Suprapubic skin (tissue), 4 donors: ENCODE measurements at regions not wholly inside any gene's neighbourhood (a gene's known extent, or its start where the extent isn't known, plus 50 kb on each side); places are given as distances from the start of the nearest gene placed in this dataset.

ENCODE experiments used
- DNase-seq, 2 donors: peaks; one replicate each; pipeline ENCODE4 v3.0.0-alpha.2; 2019; ENCODE audit warnings: low spot score in 2 of 2
- H3K27ac ChIP-seq: fragments of 200-600 bp; sonication (generic); one replicate; pipeline ENCODE4 v1.5.1; 2019
- H3K27me3 ChIP-seq: fragments of 200-600 bp; sonication (generic); one replicate; pipeline ENCODE4 v1.5.1; 2019
- H3K36me3 ChIP-seq: fragments of 200-600 bp; sonication (generic); one replicate; pipeline ENCODE4 v1.5.1; 2019
- H3K4me1 ChIP-seq: fragments of 200-600 bp; sonication (generic); one replicate; pipeline ENCODE4 v1.5.1; 2019
- H3K4me3 ChIP-seq: fragments of 200-600 bp; sonication (generic); one replicate; pipeline ENCODE4 v1.5.1; 2019; ENCODE audit warnings: mild to moderate bottlenecking
- H3K9me3 ChIP-seq: fragments of 200-600 bp; sonication (generic); one replicate; pipeline ENCODE4 v1.5.1; 2019
- CTCF ChIP-seq, 2 donors: fragments of 200-600 bp in 1 of 2; fragments of 450-650 bp in 1 of 2; sonication (generic) in 1 of 2; IDR thresholded peaks; one replicate each; pipeline ENCODE4 v1.5.1; 2016 to 2019; ENCODE audit warnings: antibody characterized with exemption in 2 of 2, mild to moderate bottlenecking in 1 of 2, moderate library complexity in 1 of 2
- EP300 ChIP-seq: sonication (generic); formaldehyde crosslinking; IDR thresholded peaks from one replicate; pipeline ENCODE4 v1.6.1; 2017; ENCODE audit warnings: antibody characterized with exemption
- POLR2A ChIP-seq, 2 donors: fragments of 450-650 bp; IDR thresholded peaks; one replicate each; pipeline ENCODE4 v1.6.1; 2017; ENCODE audit warnings: antibody characterized with exemption in 2 of 2, mild to moderate bottlenecking in 2 of 2, moderate library complexity in 2 of 2
- POLR2AphosphoS5 ChIP-seq, 3 donors: sonication (generic); formaldehyde crosslinking; IDR thresholded peaks; one replicate each; pipeline ENCODE4 v1.6.1; 2017; ENCODE audit warnings: antibody characterized with exemption in 3 of 3
- WGBS: methylation state at CpG from one replicate; pipeline ENCODE4 v1.1.5; 2018; 5-methylcytosine and 5-hydroxymethylcytosine counted together

GRCh38 chr16:86965840-86966550 is 351.2 kb downstream of the C16orf95 start:
- peaks cover 26% of the 10 kb centered on the region for H3K27me3 ChIP-seq
- H3K36me3 ChIP-seq = no peaks in the 10 kb centered on the region
- no peak for DNase-seq
- WGBS = 84% methylated on average over 13 of the region's 13 CpGs
- H3K4me3 ChIP-seq = no peak overlapping the region
- H3K9me3 ChIP-seq = no peaks in the 10 kb centered on the region
- H3K27ac ChIP-seq = no peak overlapping the region
- peaks cover 2% of the 10 kb centered on the region for H3K4me1 ChIP-seq
- no peak for TF ChIP-seq EP300
- no peak for TF ChIP-seq POLR2A (IDR thresholded peaks at IDR 0.05)
- TF ChIP-seq CTCF (IDR thresholded peaks at IDR 0.05) = no peak
- no peak for TF ChIP-seq POLR2AphosphoS5 (IDR thresholded peaks at IDR 0.05)

- 89% methylated on average over 11 of the region's 11 CpGs for WGBS
- TF ChIP-seq CTCF (IDR thresholded peaks at IDR 0.05) (no peak), POLR2AphosphoS5 (IDR thresholded peaks at IDR 0.05) (no peak), POLR2A (IDR thresholded peaks at IDR 0.05) (no peak), EP300 (no peak)
- H3K4me3 ChIP-seq = no peak overlapping the region
- H3K36me3 ChIP-seq = no peaks in the 10 kb centered on the region
- no peak overlapping the region for H3K27ac ChIP-seq
- peaks cover 24% of the 10 kb centered on the region for H3K27me3 ChIP-seq
- H3K9me3 ChIP-seq = no peaks in the 10 kb centered on the region
- no peak for DNase-seq
- no peaks in the 10 kb centered on the region for H3K4me1 ChIP-seq
Measured at GRCh38 chr16:86966777-86967176, 350.4 kb downstream of the C16orf95 start.

- no peak overlapping the region for H3K4me3 ChIP-seq
Measured at GRCh38 chr16:86968866-86969265, 348.3 kb downstream of the C16orf95 start.

GRCh38 chr16:86969716-86970115 is 347.5 kb downstream of the C16orf95 start:
- Histone ChIP-seq H3K36me3 (no peaks in the 10 kb centered on the region), H3K4me1 (no peaks in the 10 kb centered on the region), H3K27me3 (peaks cover under 1% of the 10 kb centered on the region), H3K9me3 (no peaks in the 10 kb centered on the region), H3K4me3 (no peak overlapping the region), H3K27ac (no peak overlapping the region)
- DNase-seq = no peak
- WGBS = 100% methylated on average over 1 of the region's 3 CpGs
- no peak for TF ChIP-seq POLR2A (IDR thresholded peaks at IDR 0.05)
- TF ChIP-seq POLR2AphosphoS5 (IDR thresholded peaks at IDR 0.05) = no peak
- no peak for TF ChIP-seq CTCF (IDR thresholded peaks at IDR 0.05)
- no peak for TF ChIP-seq EP300

More at GRCh38 chr16:86968866-86969265, 348.3 kb downstream of the C16orf95 start:
- H3K27ac ChIP-seq = no peak overlapping the region
- TF ChIP-seq CTCF (IDR thresholded peaks at IDR 0.05) (no peak), POLR2AphosphoS5 (IDR thresholded peaks at IDR 0.05) (no peak), POLR2A (IDR thresholded peaks at IDR 0.05) (no peak), EP300 (no peak)
- DNase-seq = no peak
- H3K36me3 ChIP-seq = no peaks in the 10 kb centered on the region
- 83% methylated on average over 6 of the region's 16 CpGs for WGBS
- H3K27me3 ChIP-seq = peaks cover 8% of the 10 kb centered on the region
- H3K9me3 ChIP-seq = no peaks in the 10 kb centered on the region
- H3K4me1 ChIP-seq = no peaks in the 10 kb centered on the region

GRCh38 chr16:86970279-86970678 is 346.9 kb downstream of the C16orf95 start:
- H3K9me3 ChIP-seq = no peaks in the 10 kb centered on the region
- H3K4me3 ChIP-seq = no peak overlapping the region
- H3K36me3 ChIP-seq = no peaks in the 10 kb centered on the region
- no peaks in the 10 kb centered on the region for H3K27me3 ChIP-seq
- 93% methylated on average over 6 of the region's 6 CpGs for WGBS
- H3K27ac ChIP-seq = no peak overlapping the region
- no peak for TF ChIP-seq CTCF (IDR thresholded peaks at IDR 0.05)
- no peak for TF ChIP-seq POLR2AphosphoS5 (IDR thresholded peaks at IDR 0.05)
- TF ChIP-seq EP300 = no peak
- TF ChIP-seq POLR2A (IDR thresholded peaks at IDR 0.05) = no peak
- no peaks in the 10 kb centered on the region for H3K4me1 ChIP-seq
- DNase-seq = no peak
